Left lung (tissue), 4 donors: ENCODE measurements at regions not wholly inside any gene's neighbourhood (a gene's known extent, or its start where the extent isn't known, plus 50 kb on each side); places are given as distances from the start of the nearest gene placed in this dataset.

Source experiments
- ATAC-seq: fragments of 200-7000 bp; cut with Tn5 transposase; one replicate; pipeline ENCODE4 v1.9.1; 2020; ENCODE audit warnings: moderate library complexity
- DNase-seq, 4 donors: peaks; one replicate each; pipeline ENCODE4 v3.0.0-alpha.2; 2013 to 2020
- H3K27ac ChIP-seq, 2 donors: fragments of 200-600 bp; sonication (generic) in 1 of 2; one replicate each; pipeline versions ENCODE4 v1.5.0 to v1.8.0; 2020 to 2021
- H3K27me3 ChIP-seq, 2 donors: fragments of 200-600 bp; sonication (generic) in 1 of 2; one replicate each; pipeline versions ENCODE4 v1.5.0 to v1.8.0; 2020 to 2021
- H3K36me3 ChIP-seq, 2 donors: fragments of 200-600 bp; sonication (generic) in 1 of 2; one replicate each; pipeline versions ENCODE4 v1.5.0 to v1.8.0; 2020 to 2021
- H3K4me1 ChIP-seq, 2 donors: fragments of 200-600 bp; one replicate each; pipeline ENCODE4 v1.8.0; 2021
- H3K4me3 ChIP-seq, 2 donors: fragments of 200-600 bp; sonication (generic) in 1 of 2; one replicate each; pipeline versions ENCODE4 v1.5.0 to v1.8.0; 2020 to 2021; ENCODE audit warnings: mild to moderate bottlenecking in 1 of 2
- H3K9me3 ChIP-seq, 2 donors: fragments of 200-600 bp; sonication (generic) in 1 of 2; one replicate each; pipeline versions ENCODE4 v1.5.0 to v1.8.0; 2020 to 2021
- CTCF ChIP-seq, 2 donors: fragments of 200-600 bp; sonication (generic) in 1 of 2; IDR thresholded peaks; one replicate each; pipeline versions ENCODE4 v1.5.0 to v1.8.0; 2021; ENCODE audit warnings: antibody characterized with exemption in 2 of 2
- intact Hi-C, 2 donors: fragments of 100-400 bp; cut with DNase I; formaldehyde crosslinking; loops; one replicate each; pipeline versions ENCODE4 v1.11.2 to v1.14.2; 2022
- donor health status: DM: no; HTN: yes; CAD: no.
- donor health status: DM: no; HTN: no; CAD: no.

GRCh38 chr2:118176601-118177000 lies 88.3 kb downstream of the INSIG2 start:
- Histone ChIP-seq H3K36me3 (no peaks in the 10 kb centered on the region), H3K4me1 (no peaks in the 10 kb centered on the region), H3K4me3 (no peak overlapping the region), H3K9me3 (no peaks in the 10 kb centered on the region), H3K27me3 (no peaks in the 10 kb centered on the region), H3K27ac (no peak overlapping the region)
- intact Hi-C loops = no loop called here
- no peak for TF ChIP-seq CTCF (IDR thresholded peaks at IDR 0.05)
- DNase-seq (no peak), ATAC-seq (no peak)

GRCh38 chr2:118171546-118171945 lies 83.3 kb downstream of the INSIG2 start:
- no peak for TF ChIP-seq CTCF (IDR thresholded peaks at IDR 0.05)
- Histone ChIP-seq H3K27me3 (no peaks in the 10 kb centered on the region), H3K4me1 (no peaks in the 10 kb centered on the region), H3K27ac (no peak overlapping the region), H3K9me3 (no peaks in the 10 kb centered on the region), H3K4me3 (no peak overlapping the region), H3K36me3 (no peaks in the 10 kb centered on the region)
- DNase-seq (no peak), ATAC-seq (no peak)
- intact Hi-C loops = no loop called here

GRCh38 chr2:118169359-118170005 lies 81.2 kb downstream of the INSIG2 start:
- peaks cover 0 to 1% of the 10 kb centered on the region in 2 donors for H3K9me3 ChIP-seq
- no peak for TF ChIP-seq CTCF (IDR thresholded peaks at IDR 0.05)
- ATAC-seq (peak; percentile 60), DNase-seq (peak in 2 of 4 donors; percentile 46 to 82)
- intact Hi-C loops = no loop called here
- H3K4me3 ChIP-seq = no peak overlapping the region
- H3K36me3 ChIP-seq = no peaks in the 10 kb centered on the region
- no peaks in the 10 kb centered on the region for H3K27me3 ChIP-seq
- H3K27ac ChIP-seq = no peak overlapping the region
- no peaks in the 10 kb centered on the region for H3K4me1 ChIP-seq

- intact Hi-C loops = no loop called here
- TF ChIP-seq CTCF (IDR thresholded peaks at IDR 0.05) = no peak
- Histone ChIP-seq H3K4me1 (no peaks in the 10 kb centered on the region), H3K4me3 (no peak overlapping the region), H3K36me3 (no peaks in the 10 kb centered on the region), H3K27ac (no peak overlapping the region), H3K27me3 (no peaks in the 10 kb centered on the region), H3K9me3 (peaks cover 0 to 3% of the 10 kb centered on the region in 2 donors)
- DNase-seq (no peak), ATAC-seq (no peak)
Observed at GRCh38 chr2:118168615-118169014, 80.3 kb downstream of the INSIG2 start.

- no peak for ATAC-seq
- intact Hi-C loops = no loop called here
- DNase-seq = no peak
- Histone ChIP-seq H3K4me3 (no peak overlapping the region), H3K9me3 (peaks cover 0 to 3% of the 10 kb centered on the region in 2 donors), H3K4me1 (no peaks in the 10 kb centered on the region), H3K27me3 (no peaks in the 10 kb centered on the region), H3K36me3 (no peaks in the 10 kb centered on the region), H3K27ac (no peak overlapping the region)
- no peak for TF ChIP-seq CTCF (IDR thresholded peaks at IDR 0.05)
Observed at GRCh38 chr2:118167026-118167425, 78.8 kb downstream of the INSIG2 start.
